ENCODE measurements at regions not wholly inside any gene's neighbourhood (a gene's known extent, or its start where the extent isn't known, plus 50 kb on each side); places are given as distances from the start of the nearest gene placed in this dataset.

DNA sequence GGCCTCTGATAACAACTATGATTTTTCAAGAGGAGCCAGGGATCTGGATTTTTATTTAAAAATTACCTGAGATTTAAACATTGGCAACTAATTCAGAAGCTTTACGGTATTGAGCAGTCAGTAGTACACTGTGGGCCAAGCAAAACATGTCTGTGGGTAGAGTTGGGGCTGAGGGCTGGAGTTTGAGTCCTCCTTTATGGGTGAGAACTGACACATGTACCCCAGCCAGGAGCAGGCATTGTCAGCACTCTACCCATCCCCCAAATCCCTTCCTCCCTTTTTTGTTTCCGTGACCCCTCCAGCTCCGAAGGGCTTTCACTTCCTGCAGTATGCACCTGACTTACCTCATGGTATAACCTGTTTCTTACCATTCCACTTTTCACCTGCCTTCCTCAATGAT, 131.4 kb downstream of the SNX5 start:
- Mint-ChIP-seq H3K4me1 (peaks cover 7% of the 10 kb centered on the region), H3K27ac (no peak overlapping the region), H3K4me3 (no peak overlapping the region), H3K27me3 (no peaks in the 10 kb centered on the region), H3K9me3 (ENCODE audit: insufficient read depth) (no peaks in the 10 kb centered on the region)
- Histone ChIP-seq H3K9me3 (ENCODE audit: control extremely low read depth in 1 of 3, control insufficient read depth in 2 of 3, insufficient read depth in 1 of 3, low read length in 2 of 3) (peaks cover 0 to 3% (median 2%) of the 10 kb centered on the region in 3 donors), H3K4me3 (ENCODE audit: control extremely low read depth in 1 of 5, extremely low read depth in 1 of 5, insufficient read depth in 1 of 5, low read depth in 2 of 5, low read length in 4 of 5) (no peak overlapping the region), H3K4me2 (replicated peaks; ENCODE audit: low read depth, low read length, poor library complexity, severe bottlenecking) (no peak overlapping the region), H3K9ac (ENCODE audit: low read length) (no peak overlapping the region), H3K27me3 (replicated peaks in 1 of 4; ENCODE audit: control extremely low read depth in 1 of 4, control insufficient read depth in 3 of 4, insufficient read depth in 4 of 4, low read length in 3 of 4) (no peaks in the 10 kb centered on the region), H3K4me1 (ENCODE audit: control insufficient read depth in 2 of 2, insufficient read depth in 2 of 2, low read length in 2 of 2) (no peaks in the 10 kb centered on the region), H3K36me3 (replicated peaks in 1 of 2; ENCODE audit: control extremely low read depth in 1 of 2, control insufficient read depth in 1 of 2, extremely low read depth in 1 of 2, insufficient read depth in 2 of 2, low read length in 1 of 2) (no peaks in the 10 kb centered on the region), H3K79me2 (ENCODE audit: control insufficient read depth, insufficient read depth, low read length) (no peaks in the 10 kb centered on the region), H2AFZ (ENCODE audit: insufficient read depth, low read depth, low read length, poor library complexity, severe bottlenecking) (no peak overlapping the region), H3K27ac (ENCODE audit: low read length in 2 of 2) (no peak overlapping the region), H4K20me1 (ENCODE audit: control insufficient read depth, insufficient read depth, low read length, poor library complexity, severe bottlenecking) (no peaks in the 10 kb centered on the region)
- TF ChIP-seq, protein P1, sequence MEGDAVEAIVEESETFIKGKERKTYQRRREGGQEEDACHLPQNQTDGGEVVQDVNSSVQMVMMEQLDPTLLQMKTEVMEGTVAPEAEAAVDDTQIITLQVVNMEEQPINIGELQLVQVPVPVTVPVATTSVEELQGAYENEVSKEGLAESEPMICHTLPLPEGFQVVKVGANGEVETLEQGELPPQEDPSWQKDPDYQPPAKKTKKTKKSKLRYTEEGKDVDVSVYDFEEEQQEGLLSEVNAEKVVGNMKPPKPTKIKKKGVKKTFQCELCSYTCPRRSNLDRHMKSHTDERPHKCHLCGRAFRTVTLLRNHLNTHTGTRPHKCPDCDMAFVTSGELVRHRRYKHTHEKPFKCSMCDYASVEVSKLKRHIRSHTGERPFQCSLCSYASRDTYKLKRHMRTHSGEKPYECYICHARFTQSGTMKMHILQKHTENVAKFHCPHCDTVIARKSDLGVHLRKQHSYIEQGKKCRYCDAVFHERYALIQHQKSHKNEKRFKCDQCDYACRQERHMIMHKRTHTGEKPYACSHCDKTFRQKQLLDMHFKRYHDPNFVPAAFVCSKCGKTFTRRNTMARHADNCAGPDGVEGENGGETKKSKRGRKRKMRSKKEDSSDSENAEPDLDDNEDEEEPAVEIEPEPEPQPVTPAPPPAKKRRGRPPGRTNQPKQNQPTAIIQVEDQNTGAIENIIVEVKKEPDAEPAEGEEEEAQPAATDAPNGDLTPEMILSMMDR (IDR thresholded peaks at IDR 0.05): no peak
- TF ChIP-seq EZH2 (IDR thresholded peaks at IDR 0.05; ENCODE audit: borderline replicate concordance, insufficient read depth, low read depth, low read length, poor library complexity, severe bottlenecking): no peak
- intact Hi-C loops (cut with micrococcal nuclease): no loop called here
- no peak for ATAC-seq (ENCODE audit: low read depth)
- ChIA-PET POLR2A (no interaction called here), CTCF (interaction anchor here (0.8 kb wide), 1 partner anchor 8 kb away, joined by 3 read pairs; no protein-coding TSS in a partner anchor)
- WGBS (ENCODE audit: insufficient coverage): 94% methylated on average over 2 of the region's 3 CpGs
- DNase-seq: no peak

DNA sequence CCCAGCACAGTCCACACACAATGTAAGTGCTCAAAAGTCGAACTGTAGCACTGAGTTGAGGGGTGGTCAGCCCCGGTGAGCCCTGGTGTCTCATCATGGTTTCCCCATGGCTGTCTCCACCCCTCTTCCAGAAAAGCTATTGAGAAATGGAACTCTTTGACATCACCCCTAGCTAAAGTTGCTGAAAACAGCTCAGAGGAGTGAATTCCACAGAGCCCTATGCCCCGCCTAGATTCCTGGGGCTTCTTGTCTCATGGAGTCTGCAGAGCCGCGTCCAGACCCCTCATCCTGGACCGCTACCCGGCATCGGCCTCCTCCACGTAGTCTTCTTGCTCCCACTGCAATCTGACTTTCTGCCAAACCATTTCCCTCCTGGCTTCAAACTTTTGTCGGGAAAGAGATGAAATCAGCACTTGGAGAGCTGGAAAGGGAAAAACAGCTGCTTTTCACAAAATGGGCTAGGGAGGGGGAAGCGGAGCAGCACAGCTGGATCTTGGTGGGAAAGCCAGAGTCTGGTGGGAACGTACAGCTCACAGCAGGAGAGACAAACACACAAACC, 132.2 kb downstream of the SNX5 start:
- Histone ChIP-seq H2AFZ (ENCODE audit: insufficient read depth, low read depth, low read length, poor library complexity, severe bottlenecking) (no peak overlapping the region), H3K27ac (ENCODE audit: low read length in 2 of 2) (no peak overlapping the region), H3K36me3 (replicated peaks in 1 of 2; ENCODE audit: control extremely low read depth in 1 of 2, control insufficient read depth in 1 of 2, extremely low read depth in 1 of 2, insufficient read depth in 2 of 2, low read length in 1 of 2) (no peaks in the 10 kb centered on the region), H3K9me3 (ENCODE audit: control extremely low read depth in 1 of 3, control insufficient read depth in 2 of 3, insufficient read depth in 1 of 3, low read length in 2 of 3) (peaks cover 0 to 3% (median 2%) of the 10 kb centered on the region in 3 donors), H3K79me2 (ENCODE audit: control insufficient read depth, insufficient read depth, low read length) (no peaks in the 10 kb centered on the region), H3K27me3 (replicated peaks in 1 of 4; ENCODE audit: control extremely low read depth in 1 of 4, control insufficient read depth in 3 of 4, insufficient read depth in 4 of 4, low read length in 3 of 4) (no peaks in the 10 kb centered on the region), H3K4me1 (ENCODE audit: control insufficient read depth in 2 of 2, insufficient read depth in 2 of 2, low read length in 2 of 2) (no peaks in the 10 kb centered on the region), H4K20me1 (ENCODE audit: control insufficient read depth, insufficient read depth, low read length, poor library complexity, severe bottlenecking) (no peaks in the 10 kb centered on the region), H3K4me3 (ENCODE audit: control extremely low read depth in 1 of 5, extremely low read depth in 1 of 5, insufficient read depth in 1 of 5, low read depth in 2 of 5, low read length in 4 of 5) (no peak overlapping the region), H3K4me2 (replicated peaks; ENCODE audit: low read depth, low read length, poor library complexity, severe bottlenecking) (no peak overlapping the region), H3K9ac (ENCODE audit: low read length) (no peak overlapping the region)
- DNase-seq (no peak), ATAC-seq (ENCODE audit: low read depth) (no peak)
- Mint-ChIP-seq H3K27ac (no peak overlapping the region), H3K4me3 (no peak overlapping the region), H3K27me3 (no peaks in the 10 kb centered on the region), H3K4me1 (peaks cover 7% of the 10 kb centered on the region), H3K9me3 (ENCODE audit: insufficient read depth) (no peaks in the 10 kb centered on the region)
- intact Hi-C loops (cut with micrococcal nuclease): no loop called here
- WGBS (ENCODE audit: insufficient coverage): 94% methylated on average over 11 of the region's 12 CpGs
- ChIA-PET POLR2A (no interaction called here), CTCF (interaction anchor here (0.7 kb wide), 1 partner anchor 14 kb away, joined by 3 read pairs; no protein-coding TSS in a partner anchor)
- no peak for TF ChIP-seq EZH2 (IDR thresholded peaks at IDR 0.05; ENCODE audit: borderline replicate concordance, insufficient read depth, low read depth, low read length, poor library complexity, severe bottlenecking)
